Stimulated activated memory B cell treated with anti-CD40 and anti-IgM and Interleukin-4, amounts not matched to agents 10 μg/mL and 1 μg/mL and 100 μg/mL, for 72 hours (primary cell): ENCODE measurements at regions not wholly inside any gene's neighbourhood (a gene's known extent, or its start where the extent isn't known, plus 50 kb on each side); places are given as distances from the start of the nearest gene placed in this dataset.

Experiments used
- ATAC-seq: fragments of 150-1000 bp; cut with Tn5 transposase; 2 replicates; pipeline ENCODE4 v1.10.0; 2021
- H3K27ac Mint-ChIP-seq: one replicate; pipeline ENCODE4 v1.8.0; 2022; ENCODE audit warnings: mild to moderate bottlenecking, mixed read lengths
- H3K27me3 Mint-ChIP-seq: one replicate; pipeline ENCODE4 v1.8.0; 2022; ENCODE audit warnings: mixed read lengths
- H3K36me3 Mint-ChIP-seq: one replicate; pipeline ENCODE4 v1.8.0; 2022; ENCODE audit warnings: mixed read lengths
- H3K4me1 Mint-ChIP-seq: one replicate; pipeline ENCODE4 v1.8.0; 2022; ENCODE audit warnings: mixed read lengths
- H3K4me3 Mint-ChIP-seq: one replicate; pipeline ENCODE4 v1.8.0; 2022; ENCODE audit warnings: mild to moderate bottlenecking, moderate library complexity, mixed read lengths
- H3K9me3 Mint-ChIP-seq: one replicate; pipeline ENCODE4 v1.8.0; 2022; ENCODE audit warnings: mixed read lengths

- Mint-ChIP-seq H3K27ac (no peak overlapping the region), H3K4me3 (no peak overlapping the region), H3K36me3 (no peaks in the 10 kb centered on the region), H3K4me1 (no peaks in the 10 kb centered on the region), H3K27me3 (no peaks in the 10 kb centered on the region), H3K9me3 (no peaks in the 10 kb centered on the region)
- ATAC-seq = no peak
Observed at GRCh38 chr12:65603438-65604351, 220.6 kb upstream of the HMGA2 start.

DNA sequence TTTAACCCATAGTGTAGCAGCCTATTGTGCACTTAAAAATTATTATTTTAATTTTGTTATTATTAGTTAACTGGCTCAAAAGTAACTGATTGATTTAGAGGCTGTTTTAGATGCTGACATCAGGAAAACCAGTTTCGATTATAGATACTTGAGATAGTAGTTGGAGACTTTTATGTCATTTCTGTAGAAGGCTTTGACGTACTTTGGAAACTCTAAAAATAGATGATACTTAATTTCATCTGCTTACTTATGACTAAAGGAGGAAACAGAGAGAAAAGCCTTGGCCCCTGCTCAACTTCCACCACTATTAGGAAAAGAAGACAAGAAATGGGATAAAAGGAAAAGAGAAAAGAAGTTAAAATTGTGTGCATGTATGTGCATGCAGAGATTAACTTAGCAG is 219.3 kb upstream of the HMGA2 start:
- no peak overlapping the region for H3K27ac Mint-ChIP-seq
- no peaks in the 10 kb centered on the region for H3K9me3 Mint-ChIP-seq
- H3K4me3 Mint-ChIP-seq = no peak overlapping the region
- no peak for ATAC-seq
- no peaks in the 10 kb centered on the region for H3K4me1 Mint-ChIP-seq
- H3K27me3 Mint-ChIP-seq = no peaks in the 10 kb centered on the region
- no peaks in the 10 kb centered on the region for H3K36me3 Mint-ChIP-seq

- Mint-ChIP-seq H3K36me3 (no peaks in the 10 kb centered on the region), H3K9me3 (no peaks in the 10 kb centered on the region), H3K27ac (no peak overlapping the region), H3K4me1 (no peaks in the 10 kb centered on the region), H3K27me3 (no peaks in the 10 kb centered on the region), H3K4me3 (no peak overlapping the region)
- ATAC-seq = no peak
Observed at GRCh38 chr12:65606008-65606766, 218.1 kb upstream of the HMGA2 start.

DNA sequence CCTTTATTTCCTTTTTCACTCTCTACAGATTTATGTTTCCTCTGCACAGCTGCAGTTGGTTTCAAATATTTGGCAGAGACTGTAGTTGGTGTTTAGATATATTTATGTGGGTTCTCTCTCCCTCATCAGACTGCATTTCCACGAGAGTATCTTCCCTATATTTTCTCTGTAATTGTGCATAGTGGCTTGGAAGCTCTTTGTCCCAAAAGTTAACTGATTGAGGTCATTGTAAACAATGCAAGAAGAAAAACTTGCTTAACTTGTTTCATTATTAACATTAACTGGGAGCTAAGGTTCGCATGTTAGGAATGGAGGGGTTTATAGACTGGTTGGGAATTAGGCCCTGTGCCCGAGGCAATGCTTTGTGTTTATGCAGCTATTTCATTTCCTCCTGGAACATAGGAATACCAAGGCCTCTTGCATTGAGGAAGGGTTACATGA is 216.9 kb upstream of the HMGA2 start:
- no peak overlapping the region for H3K27ac Mint-ChIP-seq
- no peaks in the 10 kb centered on the region for H3K9me3 Mint-ChIP-seq
- no peak for ATAC-seq
- H3K4me1 Mint-ChIP-seq = no peaks in the 10 kb centered on the region
- H3K27me3 Mint-ChIP-seq = no peaks in the 10 kb centered on the region
- H3K36me3 Mint-ChIP-seq = no peaks in the 10 kb centered on the region
- H3K4me3 Mint-ChIP-seq = no peak overlapping the region

DNA sequence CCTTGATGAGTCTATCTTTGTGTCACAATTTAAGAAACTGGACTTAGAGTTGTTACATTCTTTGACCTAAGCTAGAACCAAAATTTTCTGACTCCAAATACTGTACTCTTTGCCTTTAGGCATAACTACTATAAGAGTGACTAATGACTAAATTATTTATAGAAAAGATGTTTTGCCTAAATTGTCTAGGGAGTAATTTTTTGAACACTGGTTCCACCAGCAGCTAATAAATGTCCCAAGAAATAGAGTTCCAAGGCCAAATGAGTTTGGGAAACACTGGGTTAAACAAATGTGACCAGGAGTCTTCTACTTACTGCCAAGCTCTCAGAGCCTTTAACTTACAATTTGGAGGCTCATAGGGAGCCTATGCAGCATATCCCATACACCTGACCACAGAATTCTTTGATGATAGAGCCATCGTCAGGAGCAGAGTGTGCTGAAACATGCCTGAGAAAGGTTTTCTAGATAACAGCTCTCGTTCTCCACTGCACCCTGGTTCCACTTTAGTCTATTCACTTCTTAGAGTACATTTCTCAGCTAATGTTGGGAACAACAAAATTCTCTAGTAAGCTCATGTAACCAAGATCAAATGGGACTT is 215.9 kb upstream of the HMGA2 start:
- Mint-ChIP-seq H3K36me3 (no peaks in the 10 kb centered on the region), H3K27ac (no peak overlapping the region), H3K4me1 (no peaks in the 10 kb centered on the region), H3K9me3 (no peaks in the 10 kb centered on the region), H3K27me3 (no peaks in the 10 kb centered on the region), H3K4me3 (no peak overlapping the region)
- ATAC-seq = no peak

DNA sequence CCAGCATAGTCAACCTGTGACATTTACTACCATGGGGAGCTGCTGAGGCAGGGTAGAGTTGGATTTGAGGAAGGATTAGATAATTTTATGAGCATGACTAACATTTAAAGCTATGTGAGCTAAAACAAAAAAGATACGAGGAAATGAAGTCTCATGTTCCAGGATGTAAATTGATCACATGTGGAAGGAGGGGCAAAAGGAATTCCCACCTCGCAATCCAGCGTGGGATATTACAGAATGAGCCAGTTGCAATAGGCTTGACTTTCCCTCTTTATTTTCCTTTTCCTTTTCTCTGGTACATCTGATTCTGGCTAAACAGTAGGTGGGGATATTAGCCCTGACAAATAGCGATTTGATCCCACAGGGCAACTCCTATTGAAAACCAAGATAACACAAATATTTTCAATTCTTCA is 214.9 kb upstream of the HMGA2 start:
- no peak for ATAC-seq
- no peak overlapping the region for H3K27ac Mint-ChIP-seq
- H3K36me3 Mint-ChIP-seq = no peaks in the 10 kb centered on the region
- H3K4me1 Mint-ChIP-seq = no peaks in the 10 kb centered on the region
- no peaks in the 10 kb centered on the region for H3K27me3 Mint-ChIP-seq
- H3K4me3 Mint-ChIP-seq = no peak overlapping the region
- no peaks in the 10 kb centered on the region for H3K9me3 Mint-ChIP-seq

- no peaks in the 10 kb centered on the region for H3K4me1 Mint-ChIP-seq
- no peaks in the 10 kb centered on the region for H3K36me3 Mint-ChIP-seq
- H3K4me3 Mint-ChIP-seq = no peak overlapping the region
- peaks cover 7% of the 10 kb centered on the region for H3K27me3 Mint-ChIP-seq
- ATAC-seq = no peak
- H3K9me3 Mint-ChIP-seq = peaks cover 7% of the 10 kb centered on the region
- no peak overlapping the region for H3K27ac Mint-ChIP-seq
Observed at GRCh38 chr12:65611396-65611795, 212.9 kb upstream of the HMGA2 start.

DNA sequence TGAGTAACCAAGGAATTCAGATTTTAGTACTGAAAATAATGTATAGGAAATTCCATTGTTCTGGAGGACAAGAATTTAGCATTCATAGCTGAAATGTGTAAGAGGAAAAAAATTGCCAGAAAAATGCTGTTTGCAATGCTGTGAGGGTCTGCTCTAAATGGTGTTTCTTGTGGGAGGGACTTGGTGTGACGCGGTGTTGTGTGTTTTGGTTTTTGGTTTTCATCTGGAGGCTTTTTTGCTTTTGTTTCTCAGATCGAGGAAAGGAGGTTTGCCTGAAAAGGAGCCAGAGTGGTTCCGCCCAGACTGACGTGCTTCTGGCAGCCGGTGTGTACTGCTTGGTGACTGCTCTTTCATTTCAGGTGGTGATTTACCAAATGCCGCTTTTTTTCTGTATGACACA is 211.8 kb upstream of the HMGA2 start:
- ATAC-seq = no peak
- peaks cover 8% of the 10 kb centered on the region for H3K27me3 Mint-ChIP-seq
- H3K36me3 Mint-ChIP-seq = no peaks in the 10 kb centered on the region
- H3K4me3 Mint-ChIP-seq = no peak overlapping the region
- peaks cover 7% of the 10 kb centered on the region for H3K9me3 Mint-ChIP-seq
- no peaks in the 10 kb centered on the region for H3K4me1 Mint-ChIP-seq
- no peak overlapping the region for H3K27ac Mint-ChIP-seq

- Mint-ChIP-seq H3K36me3 (no peaks in the 10 kb centered on the region), H3K4me1 (no peaks in the 10 kb centered on the region), H3K9me3 (peaks cover 7% of the 10 kb centered on the region), H3K27me3 (peaks cover 8% of the 10 kb centered on the region), H3K4me3 (no peak overlapping the region), H3K27ac (no peak overlapping the region)
- ATAC-seq = no peak
Observed at GRCh38 chr12:65613692-65614091, 210.6 kb upstream of the HMGA2 start.

DNA sequence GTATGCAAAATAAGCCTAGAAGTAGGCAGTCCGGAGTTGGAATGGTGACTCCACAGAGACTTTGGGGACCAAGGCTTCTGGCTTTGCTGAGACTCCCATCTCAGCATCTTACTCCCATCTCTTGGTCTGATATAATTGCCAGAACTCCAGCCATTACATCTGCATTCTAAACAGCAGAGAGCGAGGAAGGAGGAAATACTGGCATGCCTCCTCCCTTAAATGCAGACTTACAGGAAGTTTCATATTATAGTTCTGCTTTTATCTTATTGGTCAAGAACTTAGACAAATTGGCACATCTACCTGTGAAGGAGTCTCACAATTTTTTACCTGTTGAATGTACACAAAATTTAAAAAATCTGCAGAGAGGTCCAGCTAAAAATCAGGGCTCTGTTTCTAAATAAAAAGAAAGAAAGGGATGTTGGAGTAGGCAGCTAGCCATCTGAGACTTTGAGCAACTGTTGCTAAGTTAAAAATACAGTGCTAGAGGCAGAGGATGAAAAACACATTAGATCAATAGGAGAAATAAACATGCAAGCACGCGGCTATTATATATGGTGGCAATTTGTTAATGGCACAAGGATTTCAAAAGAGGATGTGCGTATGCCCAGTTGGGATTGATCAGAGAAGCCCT is 209.9 kb upstream of the HMGA2 start:
- Mint-ChIP-seq H3K27me3 (peaks cover 8% of the 10 kb centered on the region), H3K27ac (no peak overlapping the region), H3K9me3 (peaks cover 7% of the 10 kb centered on the region)

GRCh38 chr12:65615118-65615517 is 209.2 kb upstream of the HMGA2 start:
- Mint-ChIP-seq H3K4me1 (no peaks in the 10 kb centered on the region), H3K4me3 (no peak overlapping the region), H3K9me3 (peaks cover 7% of the 10 kb centered on the region), H3K27me3 (peaks cover 8% of the 10 kb centered on the region), H3K27ac (no peak overlapping the region), H3K36me3 (no peaks in the 10 kb centered on the region)
- no peak for ATAC-seq

More for the DNA sequence above, 209.9 kb upstream of the HMGA2 start:
- ATAC-seq = no peak
- H3K4me1 Mint-ChIP-seq = no peaks in the 10 kb centered on the region
- no peaks in the 10 kb centered on the region for H3K36me3 Mint-ChIP-seq
- H3K4me3 Mint-ChIP-seq = no peak overlapping the region

DNA sequence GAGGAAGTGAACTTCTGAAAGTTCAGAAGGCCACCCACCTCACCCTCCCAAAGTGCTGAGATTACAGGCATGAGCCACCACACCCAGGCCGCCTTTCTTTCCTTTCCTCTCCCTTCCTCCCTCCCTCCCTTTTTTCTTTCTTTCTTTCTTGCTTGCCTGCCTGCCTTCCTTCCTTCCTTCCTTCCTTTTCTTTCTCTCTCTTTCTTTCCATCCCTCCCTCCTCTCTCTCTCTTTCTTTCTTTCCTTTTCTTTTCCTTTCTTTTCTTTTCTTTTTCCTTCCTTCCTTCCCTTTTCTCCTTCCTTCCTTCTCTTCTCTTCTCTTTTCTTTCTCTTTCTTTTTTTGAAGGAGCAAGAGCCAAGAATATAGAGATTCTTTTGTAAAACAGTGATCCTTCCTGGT is 208.3 kb upstream of the HMGA2 start:
- ATAC-seq = no peak
- H3K4me3 Mint-ChIP-seq = no peak overlapping the region
- peaks cover 8% of the 10 kb centered on the region for H3K27me3 Mint-ChIP-seq
- no peaks in the 10 kb centered on the region for H3K4me1 Mint-ChIP-seq
- H3K9me3 Mint-ChIP-seq = peaks cover 7% of the 10 kb centered on the region
- H3K27ac Mint-ChIP-seq = no peak overlapping the region
- H3K36me3 Mint-ChIP-seq = no peaks in the 10 kb centered on the region

DNA sequence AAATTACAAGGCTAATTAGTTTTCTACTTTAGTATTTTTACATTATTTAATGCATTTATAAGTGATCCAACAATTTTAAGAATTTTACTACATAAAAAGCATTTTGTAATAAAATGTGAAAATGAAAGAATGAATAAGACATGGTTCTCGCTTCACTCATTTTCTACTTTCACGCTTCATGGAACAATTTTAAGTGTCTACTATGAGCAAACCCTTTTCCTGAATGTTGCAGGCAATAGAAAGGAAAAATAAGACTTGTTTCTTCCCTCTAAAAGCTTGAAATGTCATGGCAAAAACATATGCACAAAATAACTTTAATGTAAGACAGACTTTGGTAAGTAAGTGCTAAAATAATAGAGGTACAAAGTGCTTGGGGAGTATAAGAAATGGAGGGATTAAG is 205.7 kb upstream of the HMGA2 start:
- H3K27me3 Mint-ChIP-seq = peaks cover 8% of the 10 kb centered on the region

GRCh38 chr12:65619018-65619417 is 205.3 kb upstream of the HMGA2 start:
- no peak for ATAC-seq
- H3K4me3 Mint-ChIP-seq = no peak overlapping the region
- H3K36me3 Mint-ChIP-seq = no peaks in the 10 kb centered on the region
- H3K27me3 Mint-ChIP-seq = peaks cover 8% of the 10 kb centered on the region
- H3K9me3 Mint-ChIP-seq = peaks cover 7% of the 10 kb centered on the region
- H3K4me1 Mint-ChIP-seq = no peaks in the 10 kb centered on the region
- H3K27ac Mint-ChIP-seq = no peak overlapping the region

More for the DNA sequence above, 205.7 kb upstream of the HMGA2 start:
- Mint-ChIP-seq H3K9me3 (peaks cover 7% of the 10 kb centered on the region), H3K36me3 (no peaks in the 10 kb centered on the region), H3K4me3 (no peak overlapping the region), H3K27ac (no peak overlapping the region), H3K4me1 (no peaks in the 10 kb centered on the region)
- ATAC-seq = no peak

- Mint-ChIP-seq H3K9me3 (peaks cover 4% of the 10 kb centered on the region), H3K4me1 (no peaks in the 10 kb centered on the region), H3K36me3 (no peaks in the 10 kb centered on the region), H3K27ac (no peak overlapping the region), H3K27me3 (peaks cover 8% of the 10 kb centered on the region), H3K4me3 (no peak overlapping the region)
- ATAC-seq = no peak
Observed at GRCh38 chr12:65620046-65620445, 204.2 kb upstream of the HMGA2 start.
